ENCODE measurements at regions not wholly inside any gene's neighbourhood (a gene's known extent, or its start where the extent isn't known, plus 50 kb on each side); places are given as distances from the start of the nearest gene placed in this dataset.

DNA sequence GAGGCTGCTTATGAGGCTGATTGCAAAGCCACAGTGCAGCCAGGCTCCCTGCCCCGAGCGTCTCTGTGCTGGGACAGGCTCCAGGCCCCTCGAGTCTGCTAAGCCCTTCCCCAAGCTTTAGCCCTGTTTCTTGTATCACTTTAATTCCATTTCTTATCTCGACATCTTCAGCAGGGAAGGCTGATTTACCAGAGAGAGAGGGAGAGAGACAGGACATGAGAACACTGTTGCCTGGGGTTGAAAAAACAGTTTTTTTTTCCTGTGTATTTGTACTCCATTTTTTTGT lies 386.5 kb downstream of the SMOC2 start:
- WGBS (ENCODE audit: missing lambda C conversion rate), result 26% methylated on average over 4 of the region's 4 CpGs
- H3K9me3 ChIP-seq, result no peaks in the 10 kb centered on the region
- ATAC-seq, result no peak
- no peak overlapping the region for H3K4me3 ChIP-seq
- no peak overlapping the region for H3K4me2 ChIP-seq
- FAIRE-seq, result no peak
- no peak overlapping the region for H3K27ac ChIP-seq
- no peak for DNase-seq (ENCODE audit: low read depth in 1 of 2, low spot score in 1 of 2)
- POLR2A ChIA-PET, result no interaction called here
- no peaks in the 10 kb centered on the region for H3K4me1 ChIP-seq
- CTCF ChIA-PET, result no interaction called here
- TF ChIP-seq CBX8 (IDR thresholded peaks at IDR 0.05) (no peak), ZFP36 (IDR thresholded peaks at IDR 0.05; ENCODE audit: borderline replicate concordance, partially characterized antibody) (no peak), GATA3 (IDR thresholded peaks at IDR 0.05; ENCODE audit: borderline replicate concordance) (no peak), ESRRA (IDR thresholded peaks at IDR 0.05; ENCODE audit: borderline replicate concordance, low read length) (no peak), EP300 (IDR thresholded peaks at IDR 0.05) (no peak), JUN (IDR thresholded peaks at IDR 0.05) (no peak), KDM1A (IDR thresholded peaks at IDR 0.05; ENCODE audit: low read depth) (no peak), FOSB (CRISPR knock-in tag; IDR thresholded peaks at IDR 0.05) (no peak), CHD4 (IDR thresholded peaks at IDR 0.05; ENCODE audit: borderline replicate concordance) (no peak), KDM5A (IDR thresholded peaks at IDR 0.05) (no peak), BCL3 (IDR thresholded peaks at IDR 0.05) (no peak), HEYL (CRISPR knock-in tag; IDR thresholded peaks at IDR 0.05) (no peak), MAZ (IDR thresholded peaks at IDR 0.05; ENCODE audit: borderline replicate concordance, low read depth, low read length) (no peak)
- TF ChIP-seq, protein P1, sequence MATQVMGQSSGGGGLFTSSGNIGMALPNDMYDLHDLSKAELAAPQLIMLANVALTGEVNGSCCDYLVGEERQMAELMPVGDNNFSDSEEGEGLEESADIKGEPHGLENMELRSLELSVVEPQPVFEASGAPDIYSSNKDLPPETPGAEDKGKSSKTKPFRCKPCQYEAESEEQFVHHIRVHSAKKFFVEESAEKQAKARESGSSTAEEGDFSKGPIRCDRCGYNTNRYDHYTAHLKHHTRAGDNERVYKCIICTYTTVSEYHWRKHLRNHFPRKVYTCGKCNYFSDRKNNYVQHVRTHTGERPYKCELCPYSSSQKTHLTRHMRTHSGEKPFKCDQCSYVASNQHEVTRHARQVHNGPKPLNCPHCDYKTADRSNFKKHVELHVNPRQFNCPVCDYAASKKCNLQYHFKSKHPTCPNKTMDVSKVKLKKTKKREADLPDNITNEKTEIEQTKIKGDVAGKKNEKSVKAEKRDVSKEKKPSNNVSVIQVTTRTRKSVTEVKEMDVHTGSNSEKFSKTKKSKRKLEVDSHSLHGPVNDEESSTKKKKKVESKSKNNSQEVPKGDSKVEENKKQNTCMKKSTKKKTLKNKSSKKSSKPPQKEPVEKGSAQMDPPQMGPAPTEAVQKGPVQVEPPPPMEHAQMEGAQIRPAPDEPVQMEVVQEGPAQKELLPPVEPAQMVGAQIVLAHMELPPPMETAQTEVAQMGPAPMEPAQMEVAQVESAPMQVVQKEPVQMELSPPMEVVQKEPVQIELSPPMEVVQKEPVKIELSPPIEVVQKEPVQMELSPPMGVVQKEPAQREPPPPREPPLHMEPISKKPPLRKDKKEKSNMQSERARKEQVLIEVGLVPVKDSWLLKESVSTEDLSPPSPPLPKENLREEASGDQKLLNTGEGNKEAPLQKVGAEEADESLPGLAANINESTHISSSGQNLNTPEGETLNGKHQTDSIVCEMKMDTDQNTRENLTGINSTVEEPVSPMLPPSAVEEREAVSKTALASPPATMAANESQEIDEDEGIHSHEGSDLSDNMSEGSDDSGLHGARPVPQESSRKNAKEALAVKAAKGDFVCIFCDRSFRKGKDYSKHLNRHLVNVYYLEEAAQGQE (IDR thresholded peaks at IDR 0.05), result no peak
- TF ChIP-seq, protein P2, sequence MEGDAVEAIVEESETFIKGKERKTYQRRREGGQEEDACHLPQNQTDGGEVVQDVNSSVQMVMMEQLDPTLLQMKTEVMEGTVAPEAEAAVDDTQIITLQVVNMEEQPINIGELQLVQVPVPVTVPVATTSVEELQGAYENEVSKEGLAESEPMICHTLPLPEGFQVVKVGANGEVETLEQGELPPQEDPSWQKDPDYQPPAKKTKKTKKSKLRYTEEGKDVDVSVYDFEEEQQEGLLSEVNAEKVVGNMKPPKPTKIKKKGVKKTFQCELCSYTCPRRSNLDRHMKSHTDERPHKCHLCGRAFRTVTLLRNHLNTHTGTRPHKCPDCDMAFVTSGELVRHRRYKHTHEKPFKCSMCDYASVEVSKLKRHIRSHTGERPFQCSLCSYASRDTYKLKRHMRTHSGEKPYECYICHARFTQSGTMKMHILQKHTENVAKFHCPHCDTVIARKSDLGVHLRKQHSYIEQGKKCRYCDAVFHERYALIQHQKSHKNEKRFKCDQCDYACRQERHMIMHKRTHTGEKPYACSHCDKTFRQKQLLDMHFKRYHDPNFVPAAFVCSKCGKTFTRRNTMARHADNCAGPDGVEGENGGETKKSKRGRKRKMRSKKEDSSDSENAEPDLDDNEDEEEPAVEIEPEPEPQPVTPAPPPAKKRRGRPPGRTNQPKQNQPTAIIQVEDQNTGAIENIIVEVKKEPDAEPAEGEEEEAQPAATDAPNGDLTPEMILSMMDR (IDR thresholded peaks at IDR 0.05), result no peak

DNA sequence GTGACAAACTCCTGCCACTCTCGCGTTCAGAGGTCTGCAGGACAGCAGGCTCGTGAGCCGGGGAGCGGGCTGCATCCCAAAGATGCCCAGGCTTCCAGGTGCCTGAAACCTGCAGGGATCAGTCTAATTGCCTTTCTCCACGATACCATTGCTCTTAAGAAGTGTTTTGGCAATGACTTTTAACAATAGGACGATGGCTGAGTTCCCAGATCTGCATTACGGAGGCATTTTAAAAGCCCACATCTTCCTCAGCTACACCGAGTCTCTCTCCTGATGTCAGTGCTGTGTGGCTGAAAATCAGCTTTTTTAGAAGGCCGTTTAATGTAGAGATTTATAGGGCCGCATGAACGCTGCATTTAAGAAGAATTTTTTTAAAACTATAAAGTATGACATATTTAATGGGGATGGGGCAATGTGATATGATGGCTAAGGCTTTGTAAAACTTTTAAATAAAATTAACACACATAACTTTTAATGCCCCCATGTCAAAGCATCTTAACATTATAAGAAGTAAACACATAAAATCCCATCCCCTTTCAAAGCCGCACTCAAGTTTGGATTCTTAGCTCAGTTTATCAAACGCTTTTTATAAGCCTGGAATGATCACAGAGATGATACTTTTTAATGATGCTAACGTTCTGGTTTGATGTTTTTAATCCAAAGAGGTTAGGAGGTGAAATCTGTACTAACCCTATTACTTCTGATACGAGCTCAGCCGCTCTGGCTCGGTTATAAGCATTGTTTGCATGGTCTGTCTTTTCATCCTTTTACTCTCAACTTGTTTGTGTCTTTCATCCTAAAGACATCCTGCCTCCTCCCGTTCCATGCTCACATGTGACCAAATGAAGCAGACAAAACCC lies 386.0 kb downstream of the SMOC2 start:
- Histone ChIP-seq H3K4me1 (no peaks in the 10 kb centered on the region), H3K27ac (no peak overlapping the region), H3K4me2 (no peak overlapping the region), H3K9me3 (no peaks in the 10 kb centered on the region), H3K4me3 (no peak overlapping the region)
- no peak for TF ChIP-seq KDM5A (IDR thresholded peaks at IDR 0.05)
- no peak for TF ChIP-seq KDM1A (IDR thresholded peaks at IDR 0.05; ENCODE audit: low read depth)
- TF ChIP-seq MAX (IDR thresholded peaks at IDR 0.05), result no peak
- TF ChIP-seq ZSCAN20 (CRISPR knock-in tag; IDR thresholded peaks at IDR 0.05), result no peak
- no peak for TF ChIP-seq SREBF2 (IDR thresholded peaks at IDR 0.05)
- TF ChIP-seq POLR2A (IDR thresholded peaks at IDR 0.05; ENCODE audit: low read length), result no peak
- no peak for TF ChIP-seq TP53 (CRISPR knock-in tag; IDR thresholded peaks at IDR 0.05)
- ATAC-seq (no peak), DNase-seq (ENCODE audit: low read depth in 1 of 2, low spot score in 1 of 2) (no peak), FAIRE-seq (no peak)
- ChIA-PET POLR2A (no interaction called here), CTCF (no interaction called here)
- WGBS (ENCODE audit: missing lambda C conversion rate), result 66% methylated on average over 19 of the region's 19 CpGs

Data from A549 (cell line).